ENCODE measurements at regions not wholly inside any gene's neighbourhood (a gene's known extent, or its start where the extent isn't known, plus 50 kb on each side); places are given as distances from the start of the nearest gene placed in this dataset.

DNA sequence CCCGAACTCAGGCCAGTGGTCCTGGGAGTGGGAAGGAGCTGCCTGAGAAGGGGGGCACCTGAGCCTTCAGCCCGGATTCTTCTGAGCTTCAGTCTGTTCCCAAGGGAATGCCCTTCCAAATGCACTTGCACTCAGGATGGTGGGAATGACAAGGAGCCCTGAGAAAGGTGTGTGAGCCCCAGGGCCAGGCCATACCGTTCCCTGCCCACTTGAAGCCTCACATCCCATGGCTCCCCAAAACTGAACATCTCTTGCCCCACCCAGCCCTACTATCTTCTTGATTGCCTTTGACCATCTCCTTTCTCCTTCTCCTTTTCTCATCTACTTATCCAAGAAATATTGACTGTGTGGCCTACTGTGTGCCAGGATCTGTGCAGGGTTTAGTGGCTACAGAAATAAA is 84.4 kb upstream of the HSPA9 start:
- TF ChIP-seq, protein P1, sequence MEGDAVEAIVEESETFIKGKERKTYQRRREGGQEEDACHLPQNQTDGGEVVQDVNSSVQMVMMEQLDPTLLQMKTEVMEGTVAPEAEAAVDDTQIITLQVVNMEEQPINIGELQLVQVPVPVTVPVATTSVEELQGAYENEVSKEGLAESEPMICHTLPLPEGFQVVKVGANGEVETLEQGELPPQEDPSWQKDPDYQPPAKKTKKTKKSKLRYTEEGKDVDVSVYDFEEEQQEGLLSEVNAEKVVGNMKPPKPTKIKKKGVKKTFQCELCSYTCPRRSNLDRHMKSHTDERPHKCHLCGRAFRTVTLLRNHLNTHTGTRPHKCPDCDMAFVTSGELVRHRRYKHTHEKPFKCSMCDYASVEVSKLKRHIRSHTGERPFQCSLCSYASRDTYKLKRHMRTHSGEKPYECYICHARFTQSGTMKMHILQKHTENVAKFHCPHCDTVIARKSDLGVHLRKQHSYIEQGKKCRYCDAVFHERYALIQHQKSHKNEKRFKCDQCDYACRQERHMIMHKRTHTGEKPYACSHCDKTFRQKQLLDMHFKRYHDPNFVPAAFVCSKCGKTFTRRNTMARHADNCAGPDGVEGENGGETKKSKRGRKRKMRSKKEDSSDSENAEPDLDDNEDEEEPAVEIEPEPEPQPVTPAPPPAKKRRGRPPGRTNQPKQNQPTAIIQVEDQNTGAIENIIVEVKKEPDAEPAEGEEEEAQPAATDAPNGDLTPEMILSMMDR (IDR thresholded peaks at IDR 0.05; ENCODE audit: insufficient read depth, missing control alignments) = no peak
- DNase-seq (ENCODE audit: insufficient read length, low spot score) = no peak
- FAIRE-seq = no peak

DNA sequence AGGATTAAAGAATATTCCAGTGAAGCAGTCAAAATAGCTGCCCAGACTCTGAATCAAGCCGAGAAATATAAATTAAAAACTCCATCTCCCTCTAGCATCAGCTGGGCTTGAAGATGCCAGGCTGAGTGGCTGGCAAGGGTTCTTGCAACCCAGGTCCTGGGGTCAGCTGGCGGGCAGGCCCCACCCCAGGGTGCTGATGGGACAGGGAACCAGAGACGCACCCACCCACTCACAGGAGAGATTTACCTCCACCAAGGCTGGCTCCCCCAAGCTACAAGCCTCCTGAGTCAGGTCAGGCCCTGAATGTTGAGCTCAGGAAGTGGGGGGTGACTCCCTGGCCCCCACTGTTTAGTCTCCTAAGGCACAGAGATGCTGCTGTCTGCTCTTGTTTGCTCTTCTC is 83.9 kb upstream of the HSPA9 start:
- FAIRE-seq (no peak), DNase-seq (ENCODE audit: insufficient read length, low spot score) (no peak)
- TF ChIP-seq, protein P1 (IDR thresholded peaks at IDR 0.05; ENCODE audit: insufficient read depth, missing control alignments) = no peak

DNA sequence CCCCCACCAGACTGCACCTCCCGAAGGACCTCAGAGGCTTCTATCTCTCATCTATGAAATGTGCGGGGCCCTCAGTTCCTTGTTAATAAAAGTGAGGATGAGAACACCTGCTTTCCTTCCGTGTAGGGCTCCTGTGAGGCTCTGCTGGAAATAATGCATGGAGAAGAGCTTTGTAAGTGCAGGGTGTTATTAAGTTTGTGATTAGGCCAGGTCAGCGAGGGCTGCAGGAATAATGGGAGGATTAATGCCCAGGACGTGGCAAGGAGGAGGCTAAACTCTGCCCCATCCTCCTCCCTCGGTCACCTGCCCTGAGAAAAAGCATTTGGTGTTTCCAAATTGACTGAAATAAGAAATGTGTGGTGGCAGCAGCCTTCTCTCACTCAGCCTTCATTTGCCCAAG is 83.5 kb upstream of the HSPA9 start:
- FAIRE-seq (no peak), DNase-seq (ENCODE audit: insufficient read length, low spot score) (no peak)
- TF ChIP-seq, protein P1 (IDR thresholded peaks at IDR 0.05; ENCODE audit: insufficient read depth, missing control alignments) = no peak

DNA sequence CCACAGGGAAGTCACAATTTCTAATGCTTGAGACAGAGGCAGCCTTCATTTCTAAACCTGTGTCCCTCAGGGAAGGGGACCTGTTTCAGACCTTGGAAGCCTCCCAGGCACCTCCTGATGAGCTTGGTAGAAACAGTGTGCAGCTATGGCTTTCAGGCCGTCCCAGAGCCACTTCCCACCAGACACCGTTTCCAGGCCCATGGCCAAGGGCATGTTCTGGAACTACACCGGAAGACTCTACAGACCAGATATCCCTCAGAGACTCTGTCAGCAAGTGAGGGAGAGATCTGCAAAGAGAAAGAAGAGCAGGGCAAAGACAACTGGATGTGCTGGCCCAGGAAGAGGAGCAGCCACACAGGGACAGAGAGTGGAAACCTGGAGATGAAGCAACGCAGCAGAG is 82.2 kb upstream of the HSPA9 start:
- FAIRE-seq (no peak), DNase-seq (ENCODE audit: insufficient read length, low spot score) (no peak)
- TF ChIP-seq, protein P1 (IDR thresholded peaks at IDR 0.05; ENCODE audit: insufficient read depth, missing control alignments) = no peak

DNA sequence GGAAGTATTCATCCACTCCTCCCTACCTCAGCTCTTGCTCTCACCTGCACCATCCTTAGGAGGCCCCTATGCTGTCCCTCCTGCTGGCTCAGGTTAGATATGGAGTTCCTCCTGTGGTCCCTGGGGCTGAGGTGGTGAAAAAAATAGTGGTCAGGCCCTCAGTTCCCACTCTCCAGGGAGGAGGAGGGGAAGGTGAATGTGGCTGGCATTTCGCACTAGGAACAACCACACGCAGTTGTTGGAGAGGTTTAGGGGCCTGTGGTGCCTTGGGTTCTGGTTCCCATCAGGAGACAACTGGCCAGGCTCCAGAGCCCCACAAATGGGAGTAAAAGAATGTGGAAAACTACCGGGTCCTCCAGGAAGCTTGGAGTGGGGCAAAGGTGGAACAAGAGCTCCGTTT is 81.7 kb upstream of the HSPA9 start:
- DNase-seq (ENCODE audit: insufficient read length, low spot score) = no peak
- no peak for FAIRE-seq
- TF ChIP-seq, protein P1 (IDR thresholded peaks at IDR 0.05; ENCODE audit: insufficient read depth, missing control alignments) = no peak

DNA sequence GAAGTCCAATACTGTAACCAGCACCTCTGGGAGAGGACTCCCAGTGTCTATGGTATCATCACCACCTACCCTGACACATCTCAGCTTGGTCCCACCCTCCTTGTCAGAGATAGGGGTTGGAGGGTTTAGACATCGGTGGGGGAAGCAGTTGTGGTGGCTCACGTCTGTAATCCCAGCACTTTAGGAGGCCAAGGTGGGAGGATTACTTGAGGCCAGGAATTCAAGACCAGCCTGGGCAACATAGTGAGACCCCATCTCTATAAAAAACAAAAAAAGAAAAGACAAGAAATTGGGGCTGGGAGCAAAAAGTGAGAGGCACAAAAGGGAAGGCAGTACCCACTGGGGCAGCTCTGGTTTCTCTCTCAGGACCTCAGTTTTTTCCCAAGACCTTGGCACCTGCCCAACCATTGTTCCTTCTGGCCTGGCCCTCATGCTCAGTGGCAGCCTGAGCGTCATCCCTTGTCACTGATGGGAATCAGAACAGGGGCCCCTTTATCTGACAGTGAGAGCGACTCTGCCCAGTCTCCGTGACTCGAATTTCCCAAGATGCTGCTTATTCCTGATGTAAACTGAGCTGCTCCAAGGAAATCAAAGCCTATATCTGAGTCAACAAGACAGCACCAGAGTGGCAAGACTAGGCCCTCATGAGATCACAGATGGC is 80.5 kb upstream of the HSPA9 start:
- DNase-seq (ENCODE audit: insufficient read length, low spot score) (no peak), FAIRE-seq (no peak)
- TF ChIP-seq, protein P1 (IDR thresholded peaks at IDR 0.05; ENCODE audit: insufficient read depth, missing control alignments) = no peak

DNA sequence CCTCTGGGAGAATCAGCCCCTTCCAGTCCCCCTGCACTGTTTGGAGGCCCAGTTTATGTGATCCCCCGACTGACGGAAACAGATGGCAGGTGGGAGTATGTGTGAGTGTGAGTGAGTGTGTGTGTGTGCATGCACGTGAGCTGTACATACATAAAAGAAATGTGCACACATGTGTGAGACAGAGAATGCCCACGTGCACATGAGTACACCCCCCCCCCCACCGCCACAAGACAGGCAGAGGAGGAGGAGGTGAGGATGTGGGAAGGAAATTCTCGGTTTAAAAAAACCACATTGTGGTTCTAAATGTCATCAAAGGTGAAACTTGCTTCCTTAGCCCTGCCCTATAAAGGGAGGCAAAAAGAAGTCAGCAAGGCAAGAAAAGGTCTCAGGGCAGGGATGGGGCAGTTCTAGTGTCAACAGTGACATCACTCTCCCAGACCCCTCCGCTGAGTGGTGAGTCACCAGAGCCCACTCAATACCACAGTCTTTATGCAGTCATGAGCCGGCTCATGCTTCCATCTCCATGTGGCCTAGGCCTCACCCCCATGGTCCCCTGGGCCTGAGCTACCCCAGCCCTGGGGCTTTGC is 79.2 kb upstream of the HSPA9 start:
- TF ChIP-seq, protein P1 (IDR thresholded peaks at IDR 0.05; ENCODE audit: insufficient read depth, missing control alignments) = no peak
- FAIRE-seq = no peak
- DNase-seq (ENCODE audit: insufficient read length, low spot score) = no peak

Data from D721Med (cell line).